Mammary epithelial cell (primary cell): ENCODE measurements at regions not wholly inside any gene's neighbourhood (a gene's known extent, or its start where the extent isn't known, plus 50 kb on each side); places are given as distances from the start of the nearest gene placed in this dataset.

Experiments
- CTCF ChIP-seq, 2 donors: IDR thresholded peaks in 1 of 2; conservative IDR thresholded peaks in 1 of 2; 2 replicates each; pipeline ENCODE4 v1.5.1; 2011 to 2012; ENCODE audit warnings: inconsistent platforms in 2 of 2, low read length in 2 of 2, mild to moderate bottlenecking in 2 of 2, control low read depth in 1 of 2, low read depth in 1 of 2; ENCODE audit not compliant: insufficient read depth in 1 of 2; ENCODE audit errors: extremely low read depth in 1 of 2
- EZH2 ChIP-seq: IDR thresholded peaks from 2 replicates; pipeline ENCODE4 v1.6.1; 2012; ENCODE audit warnings: low read length, inconsistent platforms, borderline replicate concordance

GRCh38 chr2:15768142-15768541 lies 172.2 kb upstream of the MYCN start:
- TF ChIP-seq CTCF (conservative IDR thresholded peaks at IDR 0.05 in 1 of 2, IDR thresholded peaks at IDR 0.05 in 1 of 2; ENCODE audit: extremely low read depth in 1 of 2, insufficient read depth in 1 of 2, low read depth in 1 of 2, low read length in 2 of 2) (no peak), EZH2 (no peak)
